HEK293 (cell line): ENCODE measurements at regions not wholly inside any gene's neighbourhood (a gene's known extent, or its start where the extent isn't known, plus 50 kb on each side); places are given as distances from the start of the nearest gene placed in this dataset.

ENCODE experiments used
- CTCF ChIP-seq: fragments of 450-650 bp; formaldehyde crosslinking; IDR thresholded peaks from 2 replicates; pipeline ENCODE4 v1.5.1; 2016; ENCODE audit warnings: missing biosample characterization, missing genetic modification characterization
- ZBTB21 ChIP-seq: fragments of 450-650 bp; formaldehyde crosslinking; IDR thresholded peaks from 2 replicates; pipeline ENCODE4 v1.5.1; 2017; ENCODE audit warnings: missing biosample characterization, missing genetic modification characterization
- ZNF24 ChIP-seq: fragments of 450-650 bp; formaldehyde crosslinking; IDR thresholded peaks from 2 replicates; pipeline ENCODE4 v1.5.1; 2016; ENCODE audit warnings: missing biosample characterization, missing genetic modification characterization
- ZNF830 ChIP-seq: fragments of 450-650 bp; IDR thresholded peaks from 2 replicates; pipeline ENCODE4 v1.5.0; 2018; ENCODE audit warnings: missing biosample characterization, missing genetic modification characterization, low read depth, mild to moderate bottlenecking, moderate library complexity

GRCh38 chr14:89648510-89648909 is 231.5 kb upstream of the FOXN3 start:
- TF ChIP-seq CTCF, result no peak
- no peak for TF ChIP-seq ZBTB21 (tag by site-specific recombination)
- no peak for TF ChIP-seq ZNF24 (tag by site-specific recombination)
- no peak for TF ChIP-seq ZNF830 (tag by site-specific recombination)
